ENCODE measurements at regions not wholly inside any gene's neighbourhood (a gene's known extent, or its start where the extent isn't known, plus 50 kb on each side); places are given as distances from the start of the nearest gene placed in this dataset.

GRCh38 chr1:5727871-5728643 lies 264.2 kb downstream of the NPHP4 start:
- TF ChIP-seq CTCF (conservative IDR thresholded peaks at IDR 0.05; ENCODE audit: low read depth, low read length) (no peak), EZH2phosphoT487 (IDR thresholded peaks at IDR 0.05; ENCODE audit: borderline replicate concordance, low read length) (no peak), EZH2 (IDR thresholded peaks at IDR 0.05; ENCODE audit: low read length, unreplicated experiment) (no peak)
